ENCODE measurements at regions not wholly inside any gene's neighbourhood (a gene's known extent, or its start where the extent isn't known, plus 50 kb on each side); places are given as distances from the start of the nearest gene placed in this dataset.

GRCh38 chr18:78732273-78733210 is 247.1 kb upstream of the SALL3 start:
- CTCF ChIA-PET: no interaction called here

GRCh38 chr18:78733762-78734613 is 245.6 kb upstream of the SALL3 start:
- ChIA-PET CTCF (no interaction called here), POLR2A (no interaction called here)

More at GRCh38 chr18:78732273-78733210, 247.1 kb upstream of the SALL3 start:
- POLR2A ChIA-PET: no interaction called here

- POLR2A ChIA-PET: no interaction called here
Measured at GRCh38 chr18:78734614-78734945, 245.0 kb upstream of the SALL3 start.

GRCh38 chr18:78735131-78736014 is 244.2 kb upstream of the SALL3 start:
- ChIA-PET POLR2A (no interaction called here), CTCF (no interaction called here)

More at GRCh38 chr18:78734614-78734945, 245.0 kb upstream of the SALL3 start:
- CTCF ChIA-PET: no interaction called here

GRCh38 chr18:78736015-78736690 is 243.5 kb upstream of the SALL3 start:
- CTCF ChIA-PET: no interaction called here

GRCh38 chr18:78737006-78737915 is 242.4 kb upstream of the SALL3 start:
- ChIA-PET CTCF (no interaction called here), POLR2A (no interaction called here)

More at GRCh38 chr18:78736015-78736690, 243.5 kb upstream of the SALL3 start:
- POLR2A ChIA-PET: no interaction called here

GRCh38 chr18:78738076-78738690 is 241.4 kb upstream of the SALL3 start:
- ChIA-PET POLR2A (no interaction called here), CTCF (no interaction called here)

- ChIA-PET POLR2A (no interaction called here), CTCF (no interaction called here)
Measured at GRCh38 chr18:78739115-78739514, 240.5 kb upstream of the SALL3 start.

- ChIA-PET CTCF (no interaction called here), POLR2A (no interaction called here)
Measured at GRCh38 chr18:78739882-78740677, 239.5 kb upstream of the SALL3 start.

GRCh38 chr18:78740876-78741275 is 238.7 kb upstream of the SALL3 start:
- POLR2A ChIA-PET: no interaction called here
- CTCF ChIA-PET: no interaction called here

GRCh38 chr18:78741381-78742217 is 238.0 kb upstream of the SALL3 start:
- ChIA-PET POLR2A (no interaction called here), CTCF (no interaction called here)

GRCh38 chr18:78742218-78742745 is 237.3 kb upstream of the SALL3 start:
- POLR2A ChIA-PET: no interaction called here

GRCh38 chr18:78743078-78743477 is 236.5 kb upstream of the SALL3 start:
- CTCF ChIA-PET: no interaction called here
- POLR2A ChIA-PET: no interaction called here

More at GRCh38 chr18:78742218-78742745, 237.3 kb upstream of the SALL3 start:
- CTCF ChIA-PET: no interaction called here

GRCh38 chr18:78751664-78752063 is 228.0 kb upstream of the SALL3 start:
- CTCF ChIA-PET: no interaction called here
- POLR2A ChIA-PET: no interaction called here

- ChIA-PET CTCF (no interaction called here), POLR2A (no interaction called here)
Measured at GRCh38 chr18:78753240-78753639, 226.4 kb upstream of the SALL3 start.

- ChIA-PET POLR2A (no interaction called here), CTCF (no interaction called here)
Measured at GRCh38 chr18:78754311-78755043, 225.1 kb upstream of the SALL3 start.
